SW480 (cell line): ENCODE measurements at regions not wholly inside any gene's neighbourhood (a gene's known extent, or its start where the extent isn't known, plus 50 kb on each side); places are given as distances from the start of the nearest gene placed in this dataset.
"Not testable (repeated sequence)": the region's sequence is repeated elsewhere in the genome, so short reads cannot be mapped to it uniquely, and the experiment has no call there.

ENCODE experiments used
- DNase-seq: peaks from one replicate; pipeline ENCODE4 v3.0.0-alpha.2; 2016; ENCODE audit warnings: low spot score

DNA sequence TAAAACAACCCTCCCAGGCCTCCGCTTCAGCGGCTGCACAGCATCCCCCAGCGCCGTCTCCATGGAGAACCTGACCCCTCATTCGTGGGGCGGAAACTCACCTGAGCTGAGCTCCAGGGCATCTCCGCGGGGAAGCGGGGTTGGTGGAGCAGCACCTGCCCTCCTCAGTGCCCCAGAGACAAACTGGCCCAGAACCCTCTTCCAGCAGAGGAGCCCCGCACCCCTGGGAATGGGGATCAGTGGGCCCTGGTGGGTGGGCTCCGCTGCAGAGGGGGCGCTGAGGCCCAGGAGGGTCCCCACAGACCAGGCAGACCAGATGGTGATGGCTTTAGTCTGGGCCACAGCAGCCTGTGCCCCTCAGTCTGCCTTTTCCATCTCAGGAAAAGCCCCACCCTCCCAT lies 261.2 kb downstream of the ADGRD1 start:
- not testable (repeated sequence) for DNase-seq

DNA sequence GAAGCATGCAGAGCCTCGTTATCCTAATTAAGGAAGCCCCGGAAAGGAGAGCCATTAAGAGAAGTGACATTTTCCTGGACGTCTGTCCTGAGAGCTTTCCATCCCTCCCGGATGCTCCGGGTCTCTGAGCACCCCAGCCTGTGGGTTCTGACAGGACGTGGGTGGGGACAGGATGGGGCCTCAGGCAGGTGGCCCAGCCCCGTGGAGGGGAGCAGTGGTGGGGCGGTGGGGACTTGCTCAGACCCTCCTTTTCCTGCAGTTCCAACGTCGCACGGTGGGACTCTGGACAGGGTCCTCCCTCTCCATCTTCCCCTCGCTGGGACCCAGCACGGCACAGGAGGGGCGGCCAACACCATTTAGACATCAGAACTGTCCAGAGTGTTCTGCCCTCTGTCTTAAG lies 262.9 kb downstream of the ADGRD1 start:
- not testable (repeated sequence) for DNase-seq

DNA sequence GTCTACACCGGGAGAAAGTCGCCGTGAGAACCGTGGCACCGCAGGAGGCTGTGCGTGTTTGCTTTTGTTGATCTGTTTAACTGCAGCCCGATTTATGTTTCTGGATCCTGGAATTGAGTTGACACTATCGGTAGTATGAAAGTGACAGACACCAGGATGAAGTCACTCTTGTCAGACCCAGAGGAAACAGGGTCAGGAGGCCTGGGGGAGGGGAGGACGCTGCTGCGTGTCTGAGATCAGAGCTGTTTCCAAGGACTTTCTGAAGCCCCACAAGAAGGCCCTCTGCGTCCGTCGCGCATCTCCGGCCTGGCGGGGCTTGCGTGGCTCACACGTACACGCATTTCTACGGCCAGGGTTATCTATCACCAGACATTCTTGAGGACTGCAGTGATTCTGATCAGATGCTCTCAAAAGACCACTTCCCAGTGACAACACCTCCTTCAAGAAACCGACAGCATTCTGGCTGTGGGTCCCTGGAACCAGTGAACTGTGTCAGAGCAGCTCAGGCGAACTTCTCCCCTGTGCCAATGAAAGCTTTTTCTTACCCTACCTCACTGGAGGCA lies 263.4 kb downstream of the ADGRD1 start:
- no peak for DNase-seq

DNA sequence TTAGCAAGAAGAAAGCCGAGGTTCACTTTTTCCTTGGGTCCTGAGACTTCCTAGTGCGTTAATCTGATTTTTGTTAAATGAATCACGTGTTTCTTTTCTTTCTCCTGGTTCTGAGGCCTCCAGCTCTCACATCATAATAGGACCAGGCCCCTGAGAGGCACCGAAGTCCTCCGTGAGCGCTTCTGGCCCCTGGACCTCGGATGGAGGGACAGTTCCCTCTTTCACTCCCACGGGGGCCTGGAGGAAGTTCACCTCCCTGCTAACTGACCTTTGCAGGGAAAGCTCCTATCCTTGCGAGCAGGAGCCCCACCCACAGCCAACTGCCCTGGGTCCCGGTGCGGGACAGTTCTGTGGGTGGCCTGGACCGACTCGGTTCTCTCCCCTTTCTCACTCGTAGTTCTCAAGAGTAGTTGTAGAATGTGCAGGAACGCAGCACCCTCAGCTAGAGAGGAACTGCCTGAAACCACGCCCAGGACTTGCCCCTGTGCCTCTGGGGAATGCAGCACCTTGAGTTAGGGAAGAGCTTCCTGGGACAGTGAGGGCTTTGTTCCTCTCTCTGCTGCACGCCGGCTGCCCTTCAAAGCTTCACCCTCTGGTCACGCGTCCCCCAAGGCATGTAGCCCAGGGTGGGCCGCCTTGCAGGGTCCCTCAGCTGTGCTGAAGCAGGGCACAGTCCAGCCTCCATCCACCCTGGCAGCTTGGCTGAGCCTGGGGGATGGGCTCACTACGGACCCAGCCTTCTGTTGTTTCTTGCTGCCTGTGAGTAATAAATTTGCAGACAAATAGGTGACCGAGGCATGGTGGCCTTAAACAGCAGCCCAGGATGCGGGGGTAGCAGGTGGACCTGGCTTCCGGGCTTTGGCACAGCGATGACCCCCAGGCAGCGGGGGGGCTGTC lies 264.6 kb downstream of the ADGRD1 start:
- DNase-seq = peak; percentile 64

DNA sequence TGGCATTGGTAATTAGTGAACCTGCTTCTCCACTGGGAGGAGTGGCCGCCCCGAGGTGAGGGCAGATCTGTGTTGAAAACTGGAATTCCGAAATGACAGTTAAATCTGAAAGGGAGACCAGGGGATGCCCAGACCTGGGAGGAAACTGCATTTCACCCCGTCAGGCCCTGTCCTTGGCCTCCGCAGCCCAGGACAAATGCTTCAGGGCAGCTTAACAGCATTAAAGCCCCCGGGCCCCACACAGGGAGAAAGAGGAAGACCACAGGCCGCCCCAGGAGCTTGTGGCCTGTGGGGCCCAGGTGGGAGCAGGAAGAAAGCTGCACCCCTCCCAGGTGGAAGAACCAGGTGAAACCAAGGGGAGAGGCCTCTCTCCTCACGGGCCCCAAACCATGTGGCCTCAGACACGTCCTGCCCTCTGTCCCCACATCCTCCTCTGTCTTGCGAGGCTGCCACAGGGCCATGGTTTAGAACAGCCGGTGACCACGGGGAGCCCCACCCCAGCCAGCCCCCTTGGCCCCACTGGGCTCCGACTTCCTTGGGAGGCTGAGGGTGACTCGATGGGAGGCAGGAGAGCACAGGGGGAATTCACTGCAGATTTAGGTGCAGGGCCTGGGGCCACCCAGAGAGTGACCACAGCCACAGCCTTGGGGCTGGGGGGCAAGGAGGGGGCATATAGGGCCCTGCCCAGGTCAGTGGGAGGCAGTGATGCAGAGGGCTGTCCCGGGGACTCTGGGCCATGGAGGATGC lies 265.4 kb downstream of the ADGRD1 start:
- DNase-seq = no peak

DNA sequence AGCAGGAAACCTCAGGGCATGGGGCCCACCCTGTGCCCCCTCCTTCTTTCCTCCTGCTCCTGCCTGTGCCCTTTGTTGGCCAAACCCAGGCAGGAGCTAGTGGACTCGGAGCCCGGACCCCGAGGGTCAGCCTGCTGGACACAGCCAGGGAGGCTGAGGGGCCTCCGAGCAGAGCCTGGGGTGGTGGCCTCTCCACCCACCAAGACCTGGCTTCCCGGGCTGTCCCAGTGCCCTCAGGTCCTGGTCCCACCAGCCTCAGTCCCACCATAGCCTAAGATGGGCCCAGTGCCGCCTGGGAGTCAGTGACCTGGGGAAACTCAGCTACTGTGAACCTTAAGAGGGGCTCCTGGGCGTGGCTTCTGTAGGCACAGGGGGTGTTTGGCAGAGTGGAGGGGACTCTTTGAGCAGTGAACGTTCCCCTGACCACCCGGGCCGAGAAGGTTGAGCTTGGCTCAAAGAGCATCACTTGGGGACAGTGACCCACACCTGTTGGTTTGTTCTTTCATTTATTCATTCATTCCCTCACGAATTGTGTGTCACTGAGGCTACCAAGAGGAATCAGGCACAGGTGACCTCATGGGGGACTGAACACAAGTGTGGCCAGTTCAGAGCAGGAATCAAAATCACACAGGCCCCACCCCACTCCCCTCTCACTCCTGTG lies 266.1 kb downstream of the ADGRD1 start:
- DNase-seq = no peak

DNA sequence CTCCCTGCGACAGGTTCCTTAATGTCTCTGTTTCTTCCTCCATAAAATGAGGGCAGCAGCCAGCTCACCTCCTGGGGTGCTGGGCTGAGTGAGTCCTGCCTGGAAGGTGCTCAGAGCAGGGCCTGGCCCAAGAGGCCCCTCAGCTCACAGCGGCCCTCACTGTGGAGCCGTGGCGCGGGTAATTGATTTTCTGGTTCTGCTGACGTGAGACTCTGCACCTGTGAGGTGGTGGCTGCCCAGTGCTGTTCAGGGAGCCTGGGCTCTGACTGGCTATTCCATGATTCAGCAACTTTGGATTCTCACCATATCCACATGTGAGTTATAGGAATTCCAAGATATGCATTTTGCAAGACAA lies 266.6 kb downstream of the ADGRD1 start:
- no peak for DNase-seq

DNA sequence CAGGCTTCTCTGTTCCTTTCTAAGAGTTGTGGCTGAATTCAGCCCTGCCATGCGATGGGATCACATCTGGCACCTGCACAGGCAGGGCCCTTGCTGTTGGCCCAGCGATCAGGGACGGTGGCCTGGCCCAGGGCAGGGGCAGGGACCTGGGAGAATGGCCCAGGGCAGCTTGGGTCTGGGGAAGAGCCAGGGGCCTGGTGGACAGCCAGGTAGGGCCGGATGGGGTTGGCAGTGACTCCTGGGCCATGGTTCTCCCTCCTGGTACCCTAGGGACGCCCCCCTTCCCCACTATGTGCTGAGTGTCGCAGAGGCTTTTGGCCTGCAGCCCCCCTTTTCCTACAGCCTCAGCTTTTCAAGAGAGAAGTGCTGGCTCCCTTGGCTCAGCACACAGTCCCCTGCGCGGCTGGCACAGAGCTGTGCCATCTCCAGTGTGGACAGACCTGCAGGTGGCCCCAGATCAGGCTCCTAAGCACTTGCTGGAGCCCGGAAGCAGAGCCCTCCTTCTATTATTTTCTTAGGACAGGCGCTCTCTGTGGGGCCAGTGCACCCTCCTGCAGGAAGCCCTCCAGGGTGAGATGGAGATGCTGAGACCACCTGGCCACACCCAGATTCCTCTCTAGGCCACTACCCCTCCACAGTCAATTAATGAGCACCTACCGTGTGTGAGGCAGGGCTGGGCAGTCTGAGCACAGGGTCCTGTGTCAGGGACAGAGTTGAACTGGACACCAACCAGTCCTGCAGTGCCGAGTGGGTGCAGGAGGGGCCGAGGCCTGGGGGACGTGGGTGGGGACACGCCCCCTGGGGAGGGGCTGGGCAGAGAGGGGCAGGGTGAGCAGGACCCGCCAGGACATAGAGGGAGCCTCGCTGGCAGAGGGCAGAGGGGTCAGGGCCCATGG lies 267.6 kb downstream of the ADGRD1 start:
- no peak for DNase-seq

DNA sequence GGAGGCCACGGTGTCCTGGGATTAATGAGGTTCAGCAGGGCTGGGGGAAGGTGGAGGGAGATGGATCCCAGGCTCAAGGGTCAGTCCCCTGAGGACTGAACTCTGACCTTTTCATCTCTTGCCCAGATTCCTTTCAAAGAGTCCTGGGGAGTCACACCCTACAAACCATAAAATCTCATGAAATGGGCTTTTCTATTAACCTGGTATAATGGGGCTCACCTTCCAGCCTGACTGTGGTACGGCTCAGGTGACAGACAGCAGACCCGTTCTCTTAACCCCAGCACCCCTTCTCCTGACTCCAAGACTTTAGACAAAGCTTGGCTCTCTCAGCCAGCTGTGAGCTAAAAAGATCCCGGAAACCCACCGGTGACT lies 268.2 kb downstream of the ADGRD1 start:
- DNase-seq = no peak

DNA sequence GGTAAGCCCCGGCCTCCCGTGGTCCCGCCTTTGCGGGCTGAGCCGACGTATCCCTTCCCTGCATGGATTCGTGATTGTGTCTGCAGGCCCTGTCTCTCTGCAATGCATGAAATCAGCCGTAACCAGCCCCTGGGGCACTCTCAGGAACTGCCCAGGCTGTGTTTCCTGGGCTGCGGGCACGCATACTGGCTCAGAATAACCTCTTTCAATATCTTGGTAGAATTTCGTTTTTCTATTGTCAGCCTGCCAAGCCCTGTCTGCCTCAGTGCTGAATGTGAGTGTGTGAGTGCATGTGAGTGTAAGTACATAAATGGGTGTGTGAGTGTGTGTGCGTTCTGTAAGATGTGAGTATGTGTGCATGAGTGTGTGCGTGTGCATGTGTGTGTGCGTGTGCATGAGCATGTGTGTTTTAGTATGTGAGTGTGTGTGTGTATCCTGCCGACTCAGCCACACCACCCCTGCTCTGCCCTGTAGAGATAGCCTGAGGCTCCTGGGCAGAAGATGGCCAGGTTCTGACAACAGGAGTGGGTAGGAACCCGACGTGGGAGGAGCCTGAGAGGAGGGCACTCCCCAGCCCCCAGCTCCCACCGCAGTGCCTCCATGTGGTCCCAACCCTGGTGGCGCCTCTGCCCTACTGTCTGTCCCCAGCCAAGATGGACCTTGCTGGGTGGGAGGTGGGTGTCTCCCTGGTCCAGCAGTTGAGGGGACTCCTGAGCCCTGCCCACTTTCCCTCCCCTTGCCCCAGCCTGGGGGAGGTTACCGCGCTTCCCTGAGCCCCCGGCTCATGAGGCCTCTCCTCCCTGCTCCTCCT lies 268.8 kb downstream of the ADGRD1 start:
- DNase-seq = no peak

DNA sequence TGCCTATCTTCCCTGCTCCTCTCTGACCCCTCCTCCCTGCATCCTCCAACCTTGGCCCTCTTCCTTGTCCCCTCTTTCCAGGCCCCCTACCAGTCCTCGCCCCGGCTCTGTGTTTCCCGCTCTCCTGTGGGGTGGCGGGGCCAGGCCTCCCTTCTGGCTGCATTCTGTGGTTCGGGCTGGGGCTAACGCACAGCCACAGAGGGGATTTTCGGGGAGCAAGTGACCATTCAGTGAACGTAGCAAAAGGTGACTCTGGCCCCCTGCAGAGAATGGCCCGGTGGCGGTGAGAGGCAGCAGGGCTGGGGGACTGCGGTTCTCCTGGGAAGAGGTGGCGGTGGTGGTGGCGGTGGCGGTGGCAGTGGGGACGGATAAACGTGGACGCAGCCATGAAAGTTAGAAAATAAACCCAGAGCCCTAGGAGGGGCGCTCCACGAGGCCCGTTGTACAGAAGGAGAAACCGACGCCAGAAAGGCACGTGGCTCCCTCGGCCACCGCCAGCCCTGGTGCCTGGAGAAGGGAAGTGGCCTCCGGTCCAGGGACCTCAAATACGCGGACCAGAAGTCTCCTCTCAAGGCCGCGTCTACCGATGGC lies 269.6 kb downstream of the ADGRD1 start:
- no peak for DNase-seq

DNA sequence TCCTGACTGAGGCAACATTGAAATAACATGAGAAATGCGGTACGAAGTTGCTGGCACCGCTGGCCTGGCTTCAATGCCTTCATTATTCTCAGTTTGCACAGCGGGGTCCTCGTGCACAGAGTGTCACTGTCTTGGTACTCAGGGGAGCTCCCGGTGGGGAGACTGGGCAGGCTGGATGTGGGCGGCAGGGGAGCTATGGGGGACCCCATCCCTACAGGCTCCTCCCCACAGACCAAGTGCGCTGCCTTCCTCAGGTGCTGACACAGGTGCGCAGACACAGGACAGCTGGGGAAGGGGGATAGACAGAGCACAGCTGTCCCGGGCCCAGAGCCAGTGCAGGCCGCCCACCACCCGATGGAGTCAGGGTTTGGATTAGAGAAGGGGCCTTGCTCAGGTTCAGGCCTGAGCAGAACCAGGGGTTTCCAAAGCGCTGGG lies 270.1 kb downstream of the ADGRD1 start:
- DNase-seq = no peak

DNA sequence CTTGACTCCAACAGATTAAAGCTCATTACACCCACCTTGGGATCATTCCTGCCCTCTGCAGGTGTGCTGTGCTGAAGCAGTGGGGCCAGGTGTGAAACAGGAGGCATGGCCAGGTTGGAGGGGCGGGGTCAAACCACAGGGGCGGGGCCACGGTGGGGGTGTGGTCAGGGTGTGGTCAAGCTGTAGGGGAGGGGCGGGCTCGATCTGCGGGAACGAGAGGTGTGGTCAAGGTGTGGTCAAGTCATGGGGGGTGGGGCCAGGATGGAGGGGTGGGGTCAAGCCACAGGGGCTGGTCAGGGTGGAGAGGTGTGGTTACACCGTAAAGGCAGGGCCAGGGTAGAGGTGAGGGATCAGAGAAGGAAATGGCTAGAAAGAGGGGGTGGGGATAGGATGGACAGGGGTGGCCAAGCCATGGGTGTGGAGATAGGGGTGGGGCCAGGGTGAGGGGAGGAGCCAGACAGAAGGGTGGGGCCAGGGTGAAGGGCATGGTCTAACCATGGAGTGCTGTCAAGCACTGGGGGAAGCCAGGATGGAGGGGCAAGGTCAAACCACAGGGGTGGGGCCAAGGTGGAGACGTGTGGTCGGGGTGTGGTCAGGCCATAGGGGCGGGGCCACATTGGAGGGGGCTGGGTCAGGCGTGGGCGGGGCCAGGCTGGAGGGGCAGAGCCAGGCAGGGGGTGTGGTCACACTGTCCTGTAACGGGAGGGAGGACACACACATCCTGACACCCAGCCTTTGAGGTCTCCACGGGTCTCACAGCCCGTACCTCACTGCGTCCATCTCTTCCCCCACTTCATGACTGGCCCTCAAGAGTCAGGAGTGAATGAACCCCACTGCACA lies 270.7 kb downstream of the ADGRD1 start:
- peak; percentile 79 for DNase-seq

DNA sequence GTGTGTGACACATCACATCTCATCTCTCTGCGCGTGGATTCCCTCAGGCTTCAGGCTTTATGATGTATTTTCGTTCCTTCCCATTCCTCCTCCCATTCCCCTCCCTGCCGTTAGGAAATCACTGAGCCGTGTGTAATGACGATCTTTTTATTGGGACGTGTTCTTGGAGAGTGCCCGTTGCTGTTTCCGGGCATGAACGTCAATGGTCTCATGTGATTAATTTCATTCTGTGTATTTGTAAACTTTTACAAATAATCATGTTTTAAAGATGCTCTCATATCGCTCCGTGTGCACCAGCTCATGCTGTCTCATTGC lies 271.3 kb downstream of the ADGRD1 start:
- not testable (repeated sequence) for DNase-seq

DNA sequence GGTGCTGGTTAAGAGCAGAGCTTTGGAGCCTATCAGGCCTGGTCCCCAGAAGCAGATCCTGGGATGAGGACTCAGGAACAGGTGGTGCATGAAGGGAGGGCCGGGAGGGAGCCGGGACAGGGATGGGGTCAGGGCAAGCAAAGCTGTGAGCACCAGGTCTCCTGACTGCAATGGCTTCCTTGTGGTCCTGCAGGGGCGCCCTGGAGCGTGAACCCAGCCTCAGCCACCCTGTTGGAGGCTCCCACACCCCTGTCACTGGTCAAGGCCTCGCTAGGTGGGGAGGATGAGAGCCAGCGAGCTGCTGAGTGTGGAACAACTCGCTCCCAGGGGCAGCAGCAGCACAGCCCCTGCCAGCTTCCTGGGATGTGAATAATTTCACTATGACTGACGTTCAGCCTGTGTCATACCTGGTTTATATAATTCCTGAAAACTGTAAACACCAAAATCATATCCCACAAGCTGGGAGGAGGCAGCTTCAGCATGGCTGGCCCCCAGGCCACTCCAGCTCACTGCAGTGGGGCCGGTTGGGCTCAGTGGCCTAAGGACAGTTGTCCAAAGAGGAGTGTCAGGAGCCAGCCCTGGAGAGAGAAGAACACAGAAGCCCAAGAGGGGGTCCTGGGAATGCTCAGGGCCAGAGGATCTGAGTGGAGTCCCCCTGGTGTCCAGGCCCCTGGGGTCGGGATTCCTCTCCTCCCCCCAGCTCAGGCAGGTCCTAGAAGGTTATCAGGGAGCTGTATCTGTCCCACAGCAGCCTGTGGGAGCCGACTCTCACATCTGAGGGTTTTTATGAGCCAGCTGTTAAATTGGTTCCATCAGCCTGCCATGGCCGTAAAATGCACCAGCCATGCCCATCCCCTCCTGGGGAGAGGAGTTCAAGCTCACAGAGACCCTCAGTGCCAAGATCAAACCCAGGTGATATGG lies 272.9 kb downstream of the ADGRD1 start:
- no peak for DNase-seq

DNA sequence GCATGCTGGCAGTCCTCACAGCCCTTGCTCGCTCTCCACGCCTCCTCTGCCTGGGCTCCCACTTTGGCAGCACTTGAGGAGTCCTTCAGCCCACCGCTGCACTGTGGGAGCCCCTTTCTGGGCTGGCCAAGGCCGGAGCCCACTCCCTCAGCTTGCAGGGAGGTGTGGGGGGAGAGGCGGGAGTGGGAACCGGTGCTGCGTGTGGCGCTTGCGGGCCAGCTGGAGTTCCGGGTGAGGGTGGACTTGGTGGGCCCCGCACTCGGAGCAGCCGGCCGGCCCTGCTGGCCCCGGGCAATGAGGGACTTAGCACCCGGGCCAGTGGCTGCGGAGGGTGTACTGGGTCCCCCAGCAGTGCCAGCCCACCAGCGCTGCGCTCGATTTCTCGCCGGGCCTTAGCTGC lies 273.9 kb downstream of the ADGRD1 start:
- DNase-seq = not testable (repeated sequence)

DNA sequence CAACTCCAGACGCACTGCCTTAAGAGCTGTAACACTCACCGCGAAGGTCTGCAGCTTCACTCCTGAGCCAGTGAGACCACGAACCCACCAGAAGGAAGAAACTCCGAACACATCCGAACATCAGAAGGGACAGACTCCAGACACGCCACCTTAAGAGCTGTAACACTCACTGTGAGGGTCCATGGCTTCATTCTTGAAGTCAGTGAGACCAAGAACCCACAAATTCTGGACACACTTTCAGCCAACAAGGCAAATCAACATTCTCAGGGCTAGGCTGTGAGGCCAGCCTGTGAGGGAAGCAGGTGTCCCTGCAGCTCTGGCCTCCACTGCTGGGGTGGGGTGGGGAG lies 275.3 kb downstream of the ADGRD1 start:
- DNase-seq = not testable (repeated sequence)
